IMR-90 (cell line): ENCODE measurements at regions not wholly inside any gene's neighbourhood (a gene's known extent, or its start where the extent isn't known, plus 50 kb on each side); places are given as distances from the start of the nearest gene placed in this dataset.

ENCODE experiments used
- ATAC-seq: fragments of 200-7000 bp; cut with Tn5 transposase; 2 replicates; pipeline ENCODE4 v1.9.1; 2020; ENCODE audit warnings: low read depth, mild to moderate bottlenecking, moderate library complexity
- BruUV-seq: library from RNA; stranded (reverse); fragments of 400-500 nt; replicated peaks from 2 replicates; lab custom pipeline; 2021; lab: Mats Ljungman, UMichigan
- CTCF ChIA-PET: fragments of 300-600 bp; formaldehyde crosslinking; extraction: SDS; loops from one replicate; lab custom pipeline; 2021; ENCODE audit warnings: antibody characterized with exemption; lab: Yijun Ruan, JAX
- POLR2A ChIA-PET: fragments of 300-600 bp; sonication (Branson Sonifier 250); formaldehyde crosslinking; loops from one replicate; lab custom pipeline; 2022; ENCODE audit warnings: antibody characterized with exemption; ENCODE audit not compliant: unreplicated experiment; lab: Charles Lee
- DNase-seq: peaks from one replicate; pipeline ENCODE4 v3.0.0; 2013
- H2AFZ ChIP-seq: replicated peaks from 2 replicates; pipeline ENCODE3; 2013; ENCODE audit warnings: low read length, mild to moderate bottlenecking; ENCODE audit not compliant: poor library complexity
- H2AK5ac ChIP-seq: 2 replicates; pipeline ENCODE4 v1.6.1; 2013; ENCODE audit warnings: low read depth, low read length, inconsistent platforms
- H2AK9ac ChIP-seq: replicated peaks from 2 replicates; pipeline ENCODE3; 2013; ENCODE audit warnings: mild to moderate bottlenecking, low read depth, low read length, moderate library complexity; ENCODE audit not compliant: poor library complexity
- H2BK120ac ChIP-seq: 2 replicates; pipeline ENCODE4 v1.6.1; 2013; ENCODE audit warnings: low read depth, low read length, inconsistent platforms
- H2BK15ac ChIP-seq: 3 replicates; pipeline ENCODE4 v1.6.1; 2013; ENCODE audit warnings: low read depth, low read length, inconsistent platforms
- H2BK20ac ChIP-seq: 2 replicates; pipeline ENCODE4 v1.6.1; 2013; ENCODE audit warnings: low read depth, mild to moderate bottlenecking, inconsistent platforms, low read length, moderate library complexity
- H2BK5ac ChIP-seq: 2 replicates; pipeline ENCODE4 v1.6.1; 2013; ENCODE audit warnings: mild to moderate bottlenecking, low read depth, low read length, inconsistent platforms; ENCODE audit not compliant: poor library complexity, severe bottlenecking
- H3K14ac ChIP-seq: replicated peaks from 2 replicates; pipeline ENCODE4 v1.6.1; 2013; ENCODE audit warnings: low read depth, low read length, inconsistent platforms
- H3K18ac ChIP-seq: 2 replicates; pipeline ENCODE4 v1.6.1; 2013; ENCODE audit warnings: low read depth, low read length, control low read depth
- H3K23ac ChIP-seq: 2 replicates; pipeline ENCODE4 v1.6.1; 2013; ENCODE audit warnings: low read depth, low read length, inconsistent platforms
- H3K27ac ChIP-seq: 2 replicates; pipeline ENCODE4 v1.5.1; 2013; ENCODE audit warnings: mild to moderate bottlenecking, control low read depth, low read length; ENCODE audit not compliant: insufficient read depth
- H3K27me3 ChIP-seq: 2 replicates; pipeline ENCODE4 v1.6.1; 2013; ENCODE audit warnings: low read length; ENCODE audit not compliant: control insufficient read depth, insufficient read depth
- H3K36me3 ChIP-seq: 2 replicates; pipeline ENCODE4 v1.6.1; 2013; ENCODE audit warnings: low read length, mixed read lengths; ENCODE audit not compliant: control insufficient read depth, insufficient read depth
- H3K4ac ChIP-seq: 2 replicates; pipeline ENCODE4 v1.6.1; 2013; ENCODE audit warnings: low read depth, low read length, inconsistent platforms
- H3K4me1 ChIP-seq: 2 replicates; pipeline ENCODE4 v1.6.1; 2013; ENCODE audit warnings: low read length, mixed read lengths; ENCODE audit not compliant: control insufficient read depth, insufficient read depth
- H3K4me2 ChIP-seq: 2 replicates; pipeline ENCODE4 v1.6.1; 2013; ENCODE audit warnings: low read depth, mild to moderate bottlenecking, control low read depth, low read length, moderate library complexity
- H3K4me3 ChIP-seq: 2 replicates; pipeline ENCODE4 v1.5.1; 2013; ENCODE audit warnings: low read depth, mild to moderate bottlenecking, control low read depth, low read length, moderate library complexity; ENCODE audit not compliant: insufficient read depth
- H3K56ac ChIP-seq: 2 replicates; pipeline ENCODE4 v1.6.1; 2013; ENCODE audit warnings: low read length, inconsistent platforms; ENCODE audit not compliant: insufficient read depth; ENCODE audit errors: extremely low read depth
- H3K79me1 ChIP-seq, 2 experiments: 2 replicates each; pipeline ENCODE4 v1.6.1; 2013; ENCODE audit warnings: low read length in 2 of 2, inconsistent platforms in 1 of 2, low read depth in 1 of 2
- H3K9ac ChIP-seq: 2 replicates; pipeline ENCODE4 v1.6.1; 2013; ENCODE audit warnings: low read depth, low read length, control low read depth
- H3K9me1 ChIP-seq: 2 replicates; pipeline ENCODE4 v1.6.1; 2013; ENCODE audit warnings: low read length, inconsistent platforms; ENCODE audit not compliant: insufficient read depth
- H3K9me3 ChIP-seq: 2 replicates; pipeline ENCODE4 v1.6.1; 2013; ENCODE audit warnings: low read length; ENCODE audit not compliant: control insufficient read depth, insufficient read depth
- H4K20me1 ChIP-seq: 2 replicates; pipeline ENCODE4 v1.6.1; 2013; ENCODE audit warnings: low read length, inconsistent platforms; ENCODE audit not compliant: insufficient read depth
- H4K5ac ChIP-seq: 2 replicates; pipeline ENCODE4 v1.6.1; 2013; ENCODE audit warnings: mild to moderate bottlenecking, low read depth, low read length, control low read depth
- H4K8ac ChIP-seq, 2 experiments: 2 replicates each; pipeline ENCODE4 v1.6.1; 2013; ENCODE audit warnings: low read depth in 2 of 2, low read length in 2 of 2, control low read depth in 1 of 2, inconsistent platforms in 1 of 2
- H4K91ac ChIP-seq: 2 replicates; pipeline ENCODE4 v1.6.1; 2013; ENCODE audit warnings: low read depth, low read length, inconsistent platforms; ENCODE audit not compliant: insufficient read depth
- BHLHE40 ChIP-seq: fragments of 150-350 bp; IDR thresholded peaks from 2 replicates; pipeline ENCODE4 v1.6.1; 2016; ENCODE audit warnings: mild to moderate bottlenecking, low read depth, low read length
- CEBPB ChIP-seq: IDR thresholded peaks from 2 replicates; pipeline ENCODE4 v1.6.1; 2012; ENCODE audit warnings: low read depth, low read length, improper control_type of control experiment
- CHD1 ChIP-seq: IDR thresholded peaks from 2 replicates; pipeline ENCODE4 v1.6.1; 2012; ENCODE audit warnings: low read depth, low read length, improper control_type of control experiment
- FOS ChIP-seq: fragments of 150-350 bp; IDR thresholded peaks from 2 replicates; pipeline ENCODE4 v1.6.1; 2016; ENCODE audit warnings: low read depth, low read length
- MAFK ChIP-seq: IDR thresholded peaks from 2 replicates; pipeline ENCODE4 v1.6.1; 2012; ENCODE audit warnings: low read depth, low read length, improper control_type of control experiment
- MXI1 ChIP-seq: IDR thresholded peaks from 2 replicates; pipeline ENCODE4 v1.6.1; 2012; ENCODE audit warnings: low read depth, mild to moderate bottlenecking, low read length, moderate library complexity, borderline replicate concordance
- NFE2L2 ChIP-seq: fragments of 150-350 bp; IDR thresholded peaks from 2 replicates; pipeline ENCODE4 v1.6.1; 2016; ENCODE audit warnings: low read depth, mild to moderate bottlenecking, low read length
- POLR2A ChIP-seq: IDR thresholded peaks from 2 replicates; pipeline ENCODE4 v1.6.1; 2012; ENCODE audit warnings: mild to moderate bottlenecking, low read depth, low read length
- RAD21 ChIP-seq: IDR thresholded peaks from 2 replicates; pipeline ENCODE4 v1.6.1; 2012; ENCODE audit warnings: low read length, improper control_type of control experiment
- RCOR1 ChIP-seq: IDR thresholded peaks from 2 replicates; pipeline ENCODE4 v1.6.1; 2012; ENCODE audit warnings: mild to moderate bottlenecking, low read length, improper control_type of control experiment; ENCODE audit not compliant: insufficient replicate concordance
- RFX5 ChIP-seq: IDR thresholded peaks from 2 replicates; pipeline ENCODE4 v1.8.0; 2012; ENCODE audit warnings: low read depth, mild to moderate bottlenecking, low read length, moderate library complexity
- SMC3 ChIP-seq: fragments of 150-350 bp; IDR thresholded peaks from 2 replicates; pipeline ENCODE4 v1.6.1; 2016; ENCODE audit warnings: low read depth, mild to moderate bottlenecking, antibody characterized with exemption, low read length, moderate library complexity
- USF2 ChIP-seq: fragments of 150-350 bp; IDR thresholded peaks from 2 replicates; pipeline ENCODE4 v1.6.1; 2017; ENCODE audit warnings: mild to moderate bottlenecking, antibody characterized with exemption, low read length, low read depth
- WGBS, 2 experiments: methylation state at CpG; one replicate each; pipeline versions ENCODE4 v1.1.5 to v1.1.7; 2013; ENCODE audit warnings: missing lambda C conversion rate in 2 of 2; ENCODE audit not compliant: insufficient read length in 1 of 2; ENCODE audit errors: extremely low coverage in 2 of 2; 5-methylcytosine and 5-hydroxymethylcytosine counted together
- dilution Hi-C: fragments of 300-500 bp; cut with HindIII; formaldehyde crosslinking; loops from one replicate; pipeline ENCODE4 v1.14.3; 2018; ENCODE audit warnings: low sequenced_read_pairs; ENCODE audit not compliant: unreplicated experiment
- in situ Hi-C: fragments of 300-500 bp; cut with MboI; formaldehyde crosslinking; loops from 3 replicates; pipeline ENCODE4 v1.14.3; 2019; ENCODE audit warnings: low sequenced_read_pairs, inconsistent platforms, mixed read lengths
- intact Hi-C: fragments of 100-400 bp; cut with micrococcal nuclease; formaldehyde crosslinking; loops from 2 replicates; pipeline ENCODE4 v1.10.0; 2022
- TF ChIP-seq, protein P1 (sequence below): conservative IDR thresholded peaks from 2 replicates; pipeline ENCODE4 v1.5.1; 2012; ENCODE audit warnings: mild to moderate bottlenecking, low read depth, low read length, improper control_type of control experiment

GRCh38 chr4:159639671-159640323 lies 536.9 kb downstream of the RAPGEF2 start:
- no peaks in the 10 kb centered on the region for H3K4me1 ChIP-seq

More at GRCh38 chr4:159639671-159640323, 536.9 kb downstream of the RAPGEF2 start:
- Histone ChIP-seq H4K91ac (no peak overlapping the region), H4K8ac (no peak overlapping the region), H4K5ac (no peak overlapping the region), H2BK120ac (no peak overlapping the region), H3K56ac (no peak overlapping the region), H3K36me3 (no peaks in the 10 kb centered on the region), H3K14ac (no peak overlapping the region), H2AK5ac (no peak overlapping the region), H2BK5ac (no peak overlapping the region), H3K18ac (no peak overlapping the region), H3K27ac (no peak overlapping the region), H3K4me3 (no peak overlapping the region), H2AK9ac (no peak overlapping the region), H2BK20ac (no peak overlapping the region), H2BK15ac (no peak overlapping the region), H3K9ac (no peak overlapping the region), H3K4me2 (no peak overlapping the region), H3K23ac (no peak overlapping the region), H3K79me1 (no peaks in the 10 kb centered on the region), H2AFZ (no peak overlapping the region), H3K9me1 (no peaks in the 10 kb centered on the region), H3K9me3 (peaks cover 5% of the 10 kb centered on the region; the same call in 1 of the 2 replicates), H3K4ac (no peak overlapping the region), H4K20me1 (no peaks in the 10 kb centered on the region), H3K27me3 (no peaks in the 10 kb centered on the region)
- ChIA-PET CTCF (no interaction called here), POLR2A (no interaction called here)
- ATAC-seq (no peak), DNase-seq (no peak)
- BruUV-seq: no TSS peak
- intact Hi-C loops: no loop called here
- no CpG with 5 or more reads among the region's 5 CpGs for WGBS, 2 experiments
- in situ Hi-C loops: no loop called here
- no peak for TF ChIP-seq NFE2L2
- TF ChIP-seq SMC3: no peak
- TF ChIP-seq USF2: no peak
- no peak for TF ChIP-seq MXI1
- TF ChIP-seq, protein P1, sequence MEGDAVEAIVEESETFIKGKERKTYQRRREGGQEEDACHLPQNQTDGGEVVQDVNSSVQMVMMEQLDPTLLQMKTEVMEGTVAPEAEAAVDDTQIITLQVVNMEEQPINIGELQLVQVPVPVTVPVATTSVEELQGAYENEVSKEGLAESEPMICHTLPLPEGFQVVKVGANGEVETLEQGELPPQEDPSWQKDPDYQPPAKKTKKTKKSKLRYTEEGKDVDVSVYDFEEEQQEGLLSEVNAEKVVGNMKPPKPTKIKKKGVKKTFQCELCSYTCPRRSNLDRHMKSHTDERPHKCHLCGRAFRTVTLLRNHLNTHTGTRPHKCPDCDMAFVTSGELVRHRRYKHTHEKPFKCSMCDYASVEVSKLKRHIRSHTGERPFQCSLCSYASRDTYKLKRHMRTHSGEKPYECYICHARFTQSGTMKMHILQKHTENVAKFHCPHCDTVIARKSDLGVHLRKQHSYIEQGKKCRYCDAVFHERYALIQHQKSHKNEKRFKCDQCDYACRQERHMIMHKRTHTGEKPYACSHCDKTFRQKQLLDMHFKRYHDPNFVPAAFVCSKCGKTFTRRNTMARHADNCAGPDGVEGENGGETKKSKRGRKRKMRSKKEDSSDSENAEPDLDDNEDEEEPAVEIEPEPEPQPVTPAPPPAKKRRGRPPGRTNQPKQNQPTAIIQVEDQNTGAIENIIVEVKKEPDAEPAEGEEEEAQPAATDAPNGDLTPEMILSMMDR: no peak
- TF ChIP-seq RCOR1: no peak
- TF ChIP-seq CHD1: no peak
- TF ChIP-seq MAFK: no peak
- TF ChIP-seq CEBPB: no peak
- TF ChIP-seq RFX5: no peak
- TF ChIP-seq RAD21: no peak
- no peak for TF ChIP-seq POLR2A
- TF ChIP-seq BHLHE40: no peak
- no peak for TF ChIP-seq FOS
- dilution Hi-C loops: no loop called here
